NOMO-1 (cell line): ENCODE measurements at regions not wholly inside any gene's neighbourhood (a gene's known extent, or its start where the extent isn't known, plus 50 kb on each side); places are given as distances from the start of the nearest gene placed in this dataset.

ENCODE experiments used
- DNase-seq, 2 experiments: peaks; one replicate each; lab custom pipeline; 2025; ENCODE audit not compliant: unreplicated experiment in 2 of 2; lab: John Stamatoyannopoulos, UW

DNA sequence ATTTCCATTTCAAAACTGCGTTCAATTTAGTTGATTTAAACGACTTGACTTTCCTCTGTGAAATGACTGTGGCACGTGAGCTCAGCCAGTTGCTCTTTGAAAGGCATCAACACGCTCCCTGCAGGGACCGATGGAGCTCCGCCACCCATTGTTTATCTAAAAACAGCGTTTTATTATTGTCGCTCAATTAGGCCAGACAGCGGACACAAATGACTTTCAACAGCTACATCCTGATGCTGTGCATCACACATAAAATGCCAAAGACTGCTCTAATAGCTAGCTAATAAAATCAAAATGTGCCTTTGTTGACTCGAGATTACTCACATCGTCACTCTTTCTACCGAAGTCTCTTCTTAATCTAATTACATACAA, 332.5 kb downstream of the CD83 start:
- DNase-seq = no peak

DNA sequence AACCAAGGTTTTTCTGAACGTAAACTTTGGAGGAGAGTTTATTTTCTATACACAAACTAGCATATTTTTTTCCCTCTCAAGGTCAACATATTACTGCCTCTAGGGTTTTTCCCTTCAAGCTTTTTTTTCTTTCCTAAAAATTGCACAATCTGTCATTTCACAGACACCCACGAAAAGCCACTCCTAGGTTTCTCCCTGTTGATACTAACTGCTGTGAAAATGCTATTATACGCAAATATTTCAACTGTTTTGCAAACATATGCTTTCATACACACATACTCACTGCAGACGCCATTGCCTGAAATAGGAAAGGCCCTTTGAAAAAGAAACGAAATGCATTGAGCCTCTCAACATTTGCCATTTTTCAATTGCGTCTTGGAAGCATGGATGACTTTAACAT, 333.0 kb downstream of the CD83 start:
- DNase-seq = no peak

DNA sequence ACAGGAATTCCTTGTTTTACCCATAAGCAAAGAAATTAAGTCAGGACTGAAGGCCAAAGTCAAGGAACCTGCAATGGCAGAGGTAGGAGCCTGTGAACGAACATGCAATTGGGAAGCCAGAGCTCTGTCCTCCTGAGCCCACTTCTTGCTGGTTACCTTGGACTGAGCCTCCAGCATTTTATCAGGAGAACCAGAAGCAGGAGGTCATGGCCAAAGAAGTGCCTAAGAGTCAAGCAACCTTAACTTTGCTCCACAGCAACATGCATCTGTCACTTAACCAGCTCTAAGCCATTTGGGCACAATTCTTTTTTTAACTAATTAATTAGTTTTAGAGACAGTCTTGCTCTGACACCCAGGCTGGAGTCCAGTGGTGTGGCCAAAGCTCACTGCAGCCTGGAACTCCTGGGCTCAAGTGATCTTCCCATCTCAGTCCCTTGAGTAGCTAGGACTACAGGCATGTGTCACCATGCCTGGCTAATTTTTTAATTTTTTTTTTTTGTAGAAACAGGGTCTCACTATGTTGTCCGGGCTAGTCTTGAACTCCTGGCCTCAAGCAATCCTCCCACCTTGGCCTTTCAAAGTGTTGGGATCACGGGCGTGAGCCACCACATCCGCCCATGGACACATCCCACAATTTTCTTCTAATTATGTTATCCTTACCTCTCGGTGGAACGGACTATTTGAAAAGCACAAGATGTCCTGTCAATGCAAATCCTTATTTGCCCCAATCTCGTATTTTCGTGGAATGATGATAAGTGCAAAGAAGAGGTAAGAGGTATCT, 334.2 kb downstream of the CD83 start:
- no peak for DNase-seq

DNA sequence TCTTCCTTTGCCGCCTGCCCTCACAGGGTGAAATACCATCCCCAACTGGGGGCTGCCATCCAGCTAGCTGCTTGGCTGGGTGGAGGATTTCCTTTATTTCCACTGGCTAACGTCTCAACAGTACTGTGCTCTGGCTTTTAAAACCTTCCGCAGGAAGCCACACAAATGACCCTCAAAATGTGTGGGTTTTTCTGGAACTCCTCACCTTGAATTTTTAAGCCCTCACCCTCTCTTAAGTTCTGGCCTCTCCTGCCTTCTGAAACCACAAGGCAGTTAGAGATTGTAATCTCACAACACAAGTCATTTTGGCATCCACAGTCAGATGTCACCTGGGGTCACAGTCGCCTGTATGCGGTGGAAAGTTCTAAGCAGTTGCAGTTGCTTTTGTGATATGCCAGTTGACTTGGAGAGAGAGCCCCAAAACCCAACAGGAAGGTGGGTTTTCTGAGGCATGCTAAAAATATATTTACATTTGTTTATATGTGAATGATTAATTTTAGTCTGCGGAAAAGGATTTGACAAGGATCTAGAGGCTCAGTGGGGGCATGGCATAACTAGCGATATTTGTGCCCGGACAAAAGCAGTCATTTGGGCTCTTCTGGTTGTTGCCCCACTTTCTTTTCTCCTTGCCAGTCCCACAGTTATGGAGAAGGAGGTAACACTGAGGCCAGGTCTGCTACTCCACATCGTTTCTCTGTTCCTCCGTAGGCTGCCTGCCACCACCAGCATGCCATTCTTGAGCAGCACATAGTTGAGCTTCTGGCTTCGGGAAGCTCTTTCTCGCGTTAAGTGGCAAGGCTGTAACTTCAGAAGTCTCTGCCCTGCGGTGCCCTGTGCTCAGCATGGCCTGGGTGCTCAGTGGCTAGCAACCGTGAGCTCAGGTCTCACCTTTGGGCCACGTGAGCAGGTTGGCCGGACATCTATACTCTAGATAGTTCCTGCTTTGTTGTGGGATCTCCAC, 335.3 kb downstream of the CD83 start:
- peak in 1 of 2 experiments; percentile 8 for DNase-seq

DNA sequence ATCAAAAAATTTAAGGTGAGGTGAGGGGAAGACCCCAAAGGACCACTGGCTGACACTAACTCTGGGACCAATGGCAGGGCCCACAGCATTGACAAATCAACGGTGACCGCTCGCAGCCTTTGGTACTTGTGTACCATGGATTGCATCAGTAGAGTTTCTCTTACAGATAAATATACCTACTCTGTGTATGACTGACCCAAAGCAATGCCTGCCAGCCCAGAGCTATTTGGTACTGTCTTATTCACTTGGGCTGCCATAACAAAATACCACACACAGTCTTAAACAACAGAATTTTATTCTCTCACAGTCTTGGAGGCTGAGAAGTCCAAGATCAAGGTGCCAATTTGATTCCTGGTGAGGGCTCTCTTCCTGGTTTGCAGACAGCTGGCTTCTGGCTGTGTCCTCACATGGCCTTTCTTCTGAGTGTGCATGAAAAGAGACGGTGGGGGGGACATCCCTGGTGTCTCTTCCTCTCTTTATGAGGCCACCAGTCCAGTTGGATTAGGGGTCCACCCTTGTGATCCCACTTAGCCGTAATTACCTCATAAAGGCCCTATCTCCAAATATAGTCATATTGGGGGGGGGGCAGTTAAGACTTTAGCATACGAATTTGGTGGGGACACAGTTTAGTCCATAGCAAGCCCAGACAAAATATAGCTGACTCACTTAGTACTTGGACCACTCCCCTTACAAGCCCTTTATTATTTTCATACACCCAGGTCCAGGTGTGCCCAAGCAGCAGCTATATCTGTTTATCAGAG, 336.3 kb downstream of the CD83 start:
- no peak for DNase-seq

DNA sequence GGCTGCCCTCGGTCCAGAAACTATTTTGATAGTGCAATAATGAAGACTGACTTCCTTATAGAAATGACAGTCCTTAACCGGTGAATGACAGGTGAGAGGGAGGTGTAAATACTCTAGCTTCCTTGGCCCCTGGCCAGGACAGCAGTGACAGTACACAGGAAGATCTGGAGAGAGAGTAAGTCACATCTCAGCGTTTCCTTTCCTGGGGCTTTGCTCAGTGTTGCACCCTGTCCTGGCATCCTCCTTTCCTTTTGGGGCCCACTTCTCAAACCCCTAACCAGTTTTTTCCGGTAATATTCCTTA, 336.9 kb downstream of the CD83 start:
- DNase-seq = no peak

DNA sequence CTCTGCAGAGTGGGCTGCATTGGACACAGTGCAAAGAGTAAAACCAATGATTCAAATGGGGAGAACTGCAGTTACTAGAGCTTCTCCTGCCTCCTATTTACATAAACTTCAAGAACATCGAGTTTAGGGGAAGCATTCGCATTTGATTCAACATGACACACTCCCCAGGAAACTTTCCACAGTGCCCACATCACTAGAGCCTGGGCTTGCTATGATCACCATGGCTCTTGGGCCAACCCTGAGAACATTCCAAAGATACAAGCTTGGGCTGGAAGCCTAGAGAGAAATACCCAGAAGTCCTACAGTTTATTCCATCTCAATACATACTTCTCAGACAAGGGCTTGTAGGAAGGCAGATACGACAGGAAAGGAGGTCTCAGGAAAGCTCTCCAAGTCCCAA, 337.9 kb downstream of the CD83 start:
- DNase-seq = no peak

DNA sequence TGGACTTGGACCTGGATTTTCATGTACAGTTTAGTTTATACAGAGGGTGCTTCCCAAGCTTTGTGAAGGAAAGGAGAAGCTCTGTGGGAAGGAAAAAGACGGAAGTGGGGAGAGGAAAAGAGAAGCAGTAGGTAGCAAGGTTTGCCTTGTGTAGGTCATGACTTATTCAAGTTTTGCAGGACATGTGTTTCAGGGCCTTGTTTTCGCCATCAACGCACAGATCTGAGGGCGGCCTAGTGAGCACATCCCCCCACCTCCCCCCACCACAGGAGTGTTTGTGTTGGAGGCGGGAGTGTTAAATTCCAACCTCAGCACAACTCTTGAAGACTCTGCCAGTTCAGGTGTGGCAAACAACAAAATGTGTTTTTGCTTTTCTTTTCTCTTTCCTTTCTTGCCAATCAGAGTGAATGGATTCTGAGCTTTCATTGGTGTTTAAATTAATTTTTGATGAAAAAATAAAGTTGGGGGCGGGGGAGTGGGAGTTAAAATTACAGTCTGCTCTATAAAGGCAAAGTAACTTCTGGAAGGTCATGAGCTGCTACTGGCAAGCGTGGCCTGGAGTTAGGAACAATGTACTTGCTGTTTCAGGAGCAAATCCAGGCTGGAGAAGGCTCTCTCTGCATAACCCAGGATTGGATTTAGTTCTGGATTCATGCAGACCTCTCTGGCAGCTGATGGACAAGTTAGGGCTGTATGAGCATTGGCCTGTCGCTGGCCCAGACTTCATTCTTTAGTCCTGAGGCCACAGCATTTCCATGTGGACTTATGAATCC, 338.5 kb downstream of the CD83 start:
- no peak for DNase-seq

DNA sequence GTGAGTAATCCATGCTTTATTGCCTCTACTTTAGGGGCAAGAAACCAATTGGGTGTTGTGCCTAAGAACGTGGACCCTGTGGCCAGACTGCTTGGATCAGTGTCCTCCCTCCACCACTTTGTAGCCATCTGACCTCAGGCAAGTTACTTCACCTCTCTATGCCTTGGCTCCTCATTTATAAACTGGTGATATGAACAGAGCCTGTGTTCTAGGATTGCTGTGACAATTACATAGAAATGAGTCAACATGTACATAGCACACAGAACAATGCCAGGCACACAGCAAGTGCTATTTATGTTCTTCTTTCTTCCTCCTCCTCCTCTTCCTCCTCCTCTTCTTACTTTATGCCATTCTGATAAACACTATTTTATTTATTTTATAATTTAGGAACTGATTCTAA, 339.4 kb downstream of the CD83 start:
- no peak for DNase-seq

DNA sequence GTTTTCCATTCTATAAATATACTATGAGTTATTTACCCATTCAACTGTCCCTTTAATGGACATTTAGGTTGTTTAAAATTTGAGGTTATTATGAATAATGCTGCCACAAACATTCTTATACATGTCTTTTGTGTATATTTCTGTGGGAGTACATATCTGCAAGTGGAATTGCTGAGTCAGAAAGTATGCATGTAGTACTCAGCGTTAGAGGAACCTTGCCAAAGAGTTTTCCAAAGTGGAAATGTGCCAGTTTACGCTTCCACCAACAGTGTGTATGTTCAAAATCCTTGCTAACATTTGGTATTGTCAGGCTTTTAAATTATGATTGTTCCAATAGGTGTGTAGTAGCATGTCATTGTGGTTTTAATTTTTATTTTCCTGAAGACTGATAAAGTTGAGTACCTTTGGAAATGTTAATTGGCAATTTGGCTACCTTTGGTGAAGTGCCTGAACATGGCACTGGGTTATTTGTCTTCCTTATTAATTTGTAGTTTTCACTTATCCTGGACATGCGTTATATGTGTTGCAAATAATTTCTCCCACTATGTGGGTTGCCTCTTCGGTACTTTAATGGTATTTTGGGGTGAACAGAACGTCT, 341.2 kb downstream of the CD83 start:
- DNase-seq = no peak

DNA sequence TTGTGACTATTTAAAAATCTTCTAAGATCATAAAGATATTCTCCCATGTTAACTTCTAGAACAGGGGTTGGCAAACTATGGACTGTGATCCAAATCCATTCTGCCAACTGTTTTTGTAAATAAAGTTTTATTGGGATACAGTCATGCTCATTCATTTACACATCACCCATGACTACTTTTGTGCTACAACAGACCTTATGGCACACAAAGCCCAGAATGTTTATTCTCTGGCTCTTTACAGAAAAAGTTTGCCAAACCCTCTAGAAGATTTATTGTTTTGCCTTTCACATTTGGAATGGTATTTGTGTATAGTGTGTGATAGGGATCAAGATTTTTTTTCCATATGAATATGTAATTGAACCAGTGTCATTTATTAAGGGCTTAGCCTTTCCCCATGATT, 341.7 kb downstream of the CD83 start:
- no peak for DNase-seq

DNA sequence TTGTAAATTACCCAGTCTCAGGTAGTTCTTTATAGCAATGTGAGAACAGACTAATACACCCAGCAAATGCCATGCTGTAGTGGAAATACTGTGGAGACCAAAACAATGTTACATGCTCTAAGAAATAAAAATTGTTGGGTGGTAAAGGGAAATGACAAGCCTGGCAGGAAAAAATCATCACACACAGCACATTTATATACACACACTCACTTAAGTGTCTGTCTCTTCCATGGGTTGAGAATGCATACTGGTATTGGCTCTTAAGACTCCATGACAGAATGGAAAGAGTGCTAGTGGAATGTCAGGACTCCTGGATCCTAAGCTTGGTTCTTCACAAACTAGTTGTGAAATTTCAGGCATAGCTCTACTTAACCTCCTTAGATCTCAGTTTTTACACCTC, 343.0 kb downstream of the CD83 start:
- DNase-seq = no peak

DNA sequence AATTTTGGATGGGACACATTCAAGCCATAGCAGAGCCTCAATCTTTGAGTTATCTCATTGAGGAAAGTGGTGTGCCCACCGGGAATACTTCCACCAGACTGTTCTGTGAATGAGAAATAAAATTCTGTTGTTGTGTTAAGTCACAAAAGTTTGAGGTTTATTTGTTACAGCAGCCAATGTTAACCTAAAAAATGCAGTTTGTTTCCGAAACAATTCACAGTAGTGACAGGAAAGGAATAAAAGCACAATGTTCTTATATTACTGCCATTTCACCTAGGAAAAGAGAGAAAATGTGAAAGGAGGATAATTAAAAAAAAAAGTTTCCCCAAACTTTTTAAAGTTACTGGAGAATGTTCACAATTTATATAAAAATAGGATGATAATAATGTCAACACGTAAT, 344.6 kb downstream of the CD83 start:
- DNase-seq = no peak

DNA sequence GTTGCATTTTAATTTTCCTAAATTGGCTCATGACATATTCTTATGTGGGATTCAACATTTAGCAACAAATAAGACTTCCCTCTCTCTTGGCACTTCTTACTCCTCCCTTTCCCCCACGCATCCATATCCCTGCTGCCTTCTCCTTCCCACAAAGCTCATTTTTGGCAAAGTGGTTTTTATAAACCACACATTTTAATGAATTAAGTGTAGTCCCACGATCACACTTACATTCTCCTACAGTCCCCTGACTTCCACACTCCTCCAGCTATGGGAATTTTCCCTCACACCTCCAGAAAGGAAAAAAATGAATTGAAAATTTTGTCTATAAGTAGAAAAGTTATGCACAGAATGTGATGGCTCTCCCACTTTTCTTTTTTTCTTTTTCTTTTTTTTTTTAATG, 345.0 kb downstream of the CD83 start:
- DNase-seq = no peak

DNA sequence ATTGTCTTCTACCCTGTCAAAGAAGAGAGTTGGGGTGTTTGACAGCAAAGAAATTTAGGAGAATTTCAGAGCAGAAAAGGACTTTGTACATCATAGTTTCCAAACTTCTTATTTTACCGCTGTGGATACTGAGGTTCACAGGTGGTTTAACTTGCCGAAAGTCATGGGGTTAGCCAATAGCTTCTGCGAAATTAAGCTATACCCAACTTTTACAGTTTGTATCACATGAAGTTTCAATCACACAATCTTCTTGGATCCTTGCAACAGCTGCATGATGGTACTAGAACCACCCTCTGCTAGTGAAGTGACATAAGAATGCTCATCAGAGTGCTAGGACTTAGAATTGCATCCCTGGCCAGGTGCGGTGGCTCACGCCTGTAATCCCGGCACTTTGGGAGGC, 345.5 kb downstream of the CD83 start:
- no peak for DNase-seq

DNA sequence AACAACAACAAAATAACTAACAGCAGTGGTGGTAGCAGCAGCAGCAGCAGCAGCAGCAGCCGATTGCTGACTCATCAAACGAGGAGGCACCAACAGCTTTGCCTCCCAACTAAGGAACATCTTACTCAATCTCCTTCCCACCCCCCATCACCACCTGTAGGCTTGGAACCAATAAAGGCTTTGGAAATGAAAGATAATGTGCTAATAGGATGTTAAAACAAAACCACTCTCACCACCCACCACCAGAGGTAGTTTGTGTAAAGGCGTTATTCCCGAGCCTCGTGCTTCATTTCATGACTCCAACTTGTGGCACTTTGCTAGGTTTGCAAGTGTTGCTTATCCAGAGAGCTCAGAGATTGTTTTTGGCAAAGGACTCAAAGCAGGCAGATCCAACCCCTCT, 346.5 kb downstream of the CD83 start:
- no peak for DNase-seq

DNA sequence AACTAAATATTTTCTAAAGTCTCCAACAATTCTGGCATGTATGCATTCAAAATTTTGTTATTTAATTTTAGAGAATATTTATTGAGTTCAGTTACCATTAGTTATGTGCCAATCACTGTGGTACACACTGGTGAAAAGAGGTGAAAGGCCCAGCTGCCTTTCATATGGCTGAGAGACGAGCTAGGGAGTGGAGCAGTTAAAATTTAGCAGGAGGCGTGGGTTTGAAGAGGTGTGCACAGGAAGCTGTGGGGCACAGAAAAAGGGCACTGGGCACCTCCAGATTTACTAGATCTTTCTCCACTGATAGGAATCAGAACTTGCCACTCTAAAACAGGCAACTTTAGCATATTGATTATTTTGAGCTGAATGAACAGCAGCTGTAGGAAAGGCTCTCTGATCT, 347.1 kb downstream of the CD83 start:
- DNase-seq = no peak

DNA sequence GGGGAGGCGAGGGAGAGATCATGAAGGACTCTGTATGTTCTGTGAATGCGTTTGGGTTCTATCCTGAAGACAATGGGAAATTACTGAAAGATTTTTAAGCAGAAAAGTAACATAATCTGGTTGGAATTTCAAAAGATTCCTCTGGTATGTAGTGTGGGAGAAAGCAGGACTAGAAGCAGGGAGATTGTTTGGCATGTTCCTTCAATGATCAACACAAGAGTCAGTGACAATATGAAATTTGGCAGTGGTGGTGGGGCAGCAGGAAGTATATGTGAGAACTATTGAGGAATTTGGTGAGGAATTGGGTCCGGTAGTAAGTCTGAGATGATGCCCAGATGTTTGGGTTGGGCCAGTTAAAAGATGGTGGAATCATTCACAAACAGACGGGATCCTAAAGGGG, 348.7 kb downstream of the CD83 start:
- no peak for DNase-seq

DNA sequence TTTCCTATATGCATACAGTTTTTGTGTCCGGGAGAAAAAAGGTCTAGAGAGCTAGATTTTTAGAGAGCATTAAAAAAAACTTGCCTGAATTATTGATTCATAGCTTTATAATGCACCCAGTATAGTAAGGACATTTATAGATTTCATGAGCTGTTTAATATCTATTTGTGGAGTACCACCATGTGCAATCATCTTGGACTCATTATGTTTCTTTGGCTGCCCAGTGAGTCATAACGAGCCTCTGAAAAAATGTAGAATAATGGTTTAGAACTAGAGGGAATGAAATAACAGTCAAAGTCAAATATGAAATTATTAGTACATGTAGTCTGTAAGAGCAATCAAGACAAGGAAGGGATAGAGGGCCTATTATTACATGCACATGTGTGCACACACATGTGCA, 350.0 kb downstream of the CD83 start:
- no peak for DNase-seq

DNA sequence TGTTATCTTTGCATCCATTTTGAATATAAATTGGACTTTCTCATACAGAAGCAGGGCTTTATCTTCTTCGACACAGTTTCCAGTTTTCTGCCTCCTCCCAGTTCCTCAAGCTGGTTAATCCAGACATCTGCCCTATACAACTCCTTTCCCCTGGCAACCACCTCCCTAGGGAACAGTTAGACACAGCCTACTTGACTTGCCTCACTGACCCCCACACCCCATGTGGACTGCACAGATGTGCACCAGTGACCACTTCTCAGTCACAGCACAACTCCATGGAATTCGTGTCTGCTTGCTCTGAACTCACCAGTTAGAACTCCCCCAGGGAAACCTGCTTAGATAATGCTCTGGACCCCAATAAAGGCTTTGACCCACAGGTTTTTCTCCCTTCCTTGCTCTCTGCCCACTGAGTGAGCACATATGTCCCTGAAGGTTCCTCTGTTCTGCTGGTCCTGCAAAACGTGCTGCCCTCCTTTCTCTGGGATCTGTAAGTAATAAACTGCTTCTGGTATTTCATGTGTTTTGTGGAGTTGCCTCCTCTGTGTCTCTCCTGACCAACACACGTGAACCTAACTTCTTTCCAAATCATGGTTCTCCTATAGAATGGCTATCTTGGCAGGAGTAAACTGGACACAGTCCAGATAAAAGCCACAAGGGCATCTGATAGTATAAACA, 351.2 kb downstream of the CD83 start:
- DNase-seq = no peak
